Panc1 (cell line): ENCODE measurements at regions not wholly inside any gene's neighbourhood (a gene's known extent, or its start where the extent isn't known, plus 50 kb on each side); places are given as distances from the start of the nearest gene placed in this dataset.

Experiments used
- ATAC-seq: fragments of 200-7000 bp; cut with Tn5 transposase; 2 replicates; pipeline ENCODE4 v1.9.1; 2020; ENCODE audit warnings: mild to moderate bottlenecking, moderate library complexity
- BruUV-seq: library from RNA; stranded (reverse); fragments of 400-500 nt; replicated peaks from 2 replicates; lab custom pipeline; 2021; lab: Mats Ljungman, UMichigan
- CTCF ChIA-PET: fragments of 300-600 bp; sonication (Branson Sonifier 250); formaldehyde crosslinking; loops from one replicate; lab custom pipeline; 2022; ENCODE audit warnings: antibody characterized with exemption; lab: Charles Lee
- POLR2A ChIA-PET: fragments of 300-600 bp; sonication (Branson Sonifier 250); formaldehyde crosslinking; loops from one replicate; lab custom pipeline; 2022; ENCODE audit warnings: antibody characterized with exemption; lab: Charles Lee
- DNase-seq: peaks from one replicate; pipeline ENCODE4 v3.0.0-alpha.2; 2010; ENCODE audit warnings: low read depth, low spot score
- H3K27ac ChIP-seq: 2 replicates; pipeline ENCODE4 v1.5.1; 2011; ENCODE audit warnings: mild to moderate bottlenecking, low read length, inconsistent platforms
- H3K27me3 ChIP-seq: fragments of 200-500 bp; sonication (Bioruptor generic); 2 replicates; pipeline ENCODE4 v1.6.0; 2014; ENCODE audit warnings: low read length, inconsistent platforms; ENCODE audit not compliant: control insufficient read depth, insufficient read depth
- H3K36me3 ChIP-seq: fragments of 200-500 bp; sonication (Bioruptor generic); 2 replicates; pipeline ENCODE4 v1.5.1; 2014; ENCODE audit warnings: inconsistent platforms, mild to moderate bottlenecking, low read length, moderate library complexity; ENCODE audit not compliant: control insufficient read depth, insufficient read depth
- H3K4me1 ChIP-seq: 2 replicates; pipeline ENCODE4 v1.5.1; 2011; ENCODE audit warnings: inconsistent platforms, mild to moderate bottlenecking, low read length, moderate library complexity; ENCODE audit not compliant: control insufficient read depth, insufficient read depth
- H3K4me3 ChIP-seq, 2 experiments: 2 replicates each; pipeline ENCODE4 v1.5.1; 2011 to 2012; ENCODE audit warnings: low read depth in 2 of 2, low read length in 2 of 2, mild to moderate bottlenecking in 2 of 2, inconsistent platforms in 1 of 2, moderate library complexity in 1 of 2
- H3K9me3 ChIP-seq: fragments of 200-500 bp; sonication (Bioruptor generic); 2 replicates; pipeline ENCODE4 v1.5.1; 2014; ENCODE audit warnings: low read depth, mild to moderate bottlenecking, inconsistent platforms, low read length, moderate library complexity; ENCODE audit not compliant: control insufficient read depth, insufficient read depth
- CTCF ChIP-seq: fragments of 450-650 bp; IDR thresholded peaks from 2 replicates; pipeline ENCODE4 v1.5.1; 2017; ENCODE audit warnings: mild to moderate bottlenecking
- POLR2AphosphoS5 ChIP-seq: IDR thresholded peaks from 2 replicates; pipeline ENCODE4 v1.6.1; 2012; ENCODE audit warnings: mild to moderate bottlenecking, low read depth, low read length, moderate library complexity
- REST ChIP-seq, 2 experiments: IDR thresholded peaks; 2 replicates each; pipeline ENCODE4 v1.6.1; 2011 to 2012; ENCODE audit warnings: low read depth in 2 of 2, control low read depth in 1 of 2, low read length in 1 of 2, mild to moderate bottlenecking in 1 of 2, moderate library complexity in 1 of 2; ENCODE audit not compliant: insufficient read depth in 1 of 2
- SIN3A ChIP-seq: IDR thresholded peaks from 2 replicates; pipeline ENCODE4 v1.6.1; 2012; ENCODE audit warnings: low read depth, mild to moderate bottlenecking, low read length, moderate library complexity, borderline replicate concordance; ENCODE audit not compliant: insufficient read depth
- TCF7L2 ChIP-seq: IDR thresholded peaks from 2 replicates; pipeline ENCODE4 v1.6.1; 2011; ENCODE audit warnings: mild to moderate bottlenecking, low read depth, low read length, inconsistent platforms
- in situ Hi-C: cut with HindIII; loops from 2 replicates; pipeline ENCODE4 v1.10.0; 2016; ENCODE audit warnings: low sequenced_read_pairs, low pct_unique_long_range_greater_than_20kb
- intact Hi-C: fragments of 100-400 bp; cut with micrococcal nuclease; formaldehyde crosslinking; loops from one replicate; pipeline ENCODE4 v1.10.0; 2022; ENCODE audit not compliant: unreplicated experiment

GRCh38 chr6:140669321-140669720 is 1294.9 kb upstream of the CITED2 start:
- no TSS peak for BruUV-seq
- POLR2A ChIA-PET, result no interaction called here

GRCh38 chr6:140663772-140664171 is 1289.3 kb upstream of the CITED2 start:
- Histone ChIP-seq H3K36me3 (no peaks in the 10 kb centered on the region), H3K27me3 (no peaks in the 10 kb centered on the region), H3K4me1 (no peaks in the 10 kb centered on the region), H3K4me3 (peak overlapping the region in 1 of 2 experiments; percentile 24; a peak in 1 of 4 replicates), H3K9me3 (no peaks in the 10 kb centered on the region), H3K27ac (no peak overlapping the region)
- ChIA-PET CTCF (no interaction called here), POLR2A (no interaction called here)
- no peak for ATAC-seq
- no peak for TF ChIP-seq POLR2AphosphoS5
- no peak for TF ChIP-seq REST (IDR thresholded peaks at IDR 0.05; ENCODE audit: insufficient read depth in 1 of 2, low read depth in 2 of 2, low read length in 1 of 2)
- TF ChIP-seq TCF7L2, result no peak
- no peak for TF ChIP-seq SIN3A
- in situ Hi-C loops, result no loop called here
- no peak for DNase-seq
- intact Hi-C loops, result no loop called here
- no TSS peak for BruUV-seq

More at GRCh38 chr6:140669321-140669720, 1294.9 kb upstream of the CITED2 start:
- intact Hi-C loops (no loop called here), in situ Hi-C loops (no loop called here)
- CTCF ChIA-PET, result no interaction called here
- ATAC-seq, result no peak
- DNase-seq, result no peak
- Histone ChIP-seq H3K4me3 (no peak overlapping the region), H3K27ac (no peak overlapping the region), H3K36me3 (no peaks in the 10 kb centered on the region), H3K27me3 (no peaks in the 10 kb centered on the region), H3K9me3 (no peaks in the 10 kb centered on the region), H3K4me1 (no peaks in the 10 kb centered on the region)
- TF ChIP-seq CTCF, result no peak
- TF ChIP-seq POLR2AphosphoS5, result no peak
- no peak for TF ChIP-seq SIN3A
- no peak for TF ChIP-seq REST (IDR thresholded peaks at IDR 0.05; ENCODE audit: insufficient read depth in 1 of 2, low read depth in 2 of 2, low read length in 1 of 2)
- TF ChIP-seq TCF7L2, result no peak
